CD14-positive monocyte (primary cell): ENCODE measurements at regions not wholly inside any gene's neighbourhood (a gene's known extent, or its start where the extent isn't known, plus 50 kb on each side); places are given as distances from the start of the nearest gene placed in this dataset.

ENCODE experiments used
- DNase-seq, 3 donors: peaks; one replicate each; pipeline ENCODE4 v3.0.0-alpha.2; 2011 to 2022
- H2AFZ ChIP-seq: 2 replicates; pipeline ENCODE4 v1.6.0; 2012; ENCODE audit warnings: mild to moderate bottlenecking, low read depth, low read length, inconsistent platforms; ENCODE audit not compliant: insufficient read depth, poor library complexity, severe bottlenecking
- H3K27ac ChIP-seq, 2 donors: 1 replicate in 1 of 2; 2 replicates in 1 of 2; pipeline ENCODE4 v1.5.1; 2012 to 2013; ENCODE audit warnings: low read length in 2 of 2, control low read depth in 1 of 2, inconsistent platforms in 1 of 2, low read depth in 1 of 2, mild to moderate bottlenecking in 1 of 2
- H3K27me3 ChIP-seq, 2 donors: one replicate each; pipeline versions ENCODE4 v1.6.0 to v1.6.1; 2011 to 2013; ENCODE audit warnings: low read length in 2 of 2; ENCODE audit not compliant: control insufficient read depth in 2 of 2, insufficient read depth in 2 of 2
- H3K36me3 ChIP-seq, 2 donors: replicated peaks in 1 of 2; 1 replicate in 1 of 2; 2 replicates in 1 of 2; pipeline versions ENCODE4 v1.5.1 to v1.6.1; 2012 to 2013; ENCODE audit warnings: low read length in 2 of 2, control low read depth in 1 of 2, inconsistent platforms in 1 of 2, mild to moderate bottlenecking in 1 of 2; ENCODE audit not compliant: insufficient read depth in 2 of 2, control insufficient read depth in 1 of 2
- H3K4me1 ChIP-seq, 2 donors: 1 replicate in 1 of 2; 2 replicates in 1 of 2; pipeline versions ENCODE4 v1.5.1 to v1.6.1; 2012 to 2013; ENCODE audit warnings: low read length in 2 of 2, control low read depth in 1 of 2, inconsistent platforms in 1 of 2, mild to moderate bottlenecking in 1 of 2, moderate library complexity in 1 of 2; ENCODE audit not compliant: insufficient read depth in 2 of 2, control insufficient read depth in 1 of 2
- H3K4me2 ChIP-seq: replicated peaks from 2 replicates; pipeline ENCODE3; 2012; ENCODE audit warnings: low read length, moderate library complexity, mild to moderate bottlenecking; ENCODE audit not compliant: poor library complexity, severe bottlenecking; ENCODE audit errors: extremely low read depth
- H3K4me3 ChIP-seq, 3 experiments: fragments of 200-600 bp in 1 of 3; sonication (generic) in 1 of 3; replicated peaks in 1 of 3; 1 replicate in 2 of 3; 2 replicates in 1 of 3; pipeline ENCODE4 v1.5.1; 2011 to 2013; ENCODE audit warnings: low read length in 3 of 3, mild to moderate bottlenecking in 3 of 3, control low read depth in 2 of 3, low read depth in 2 of 3, inconsistent platforms in 1 of 3, moderate library complexity in 1 of 3
- H3K79me2 ChIP-seq: 2 replicates; pipeline ENCODE4 v1.6.0; 2012; ENCODE audit warnings: mild to moderate bottlenecking, control low read depth, inconsistent platforms, low read length, moderate library complexity; ENCODE audit not compliant: insufficient read depth
- H3K9ac ChIP-seq: 2 replicates; pipeline ENCODE4 v1.6.0; 2017; ENCODE audit warnings: low read length, mild to moderate bottlenecking; ENCODE audit not compliant: insufficient read depth, poor library complexity, severe bottlenecking
- H3K9me3 ChIP-seq, 2 donors: replicated peaks in 1 of 2; 1 replicate in 1 of 2; 2 replicates in 1 of 2; pipeline versions ENCODE4 v1.5.1 to v1.6.1; 2012 to 2013; ENCODE audit warnings: low read length in 2 of 2, control low read depth in 1 of 2; ENCODE audit not compliant: control insufficient read depth in 1 of 2, insufficient read depth in 1 of 2
- H4K20me1 ChIP-seq: 2 replicates; pipeline ENCODE4 v1.6.0; 2012; ENCODE audit warnings: mild to moderate bottlenecking, low read length, control low read depth, moderate library complexity; ENCODE audit not compliant: insufficient read depth
- H3K27ac Mint-ChIP-seq, 7 donors: one replicate each; pipeline ENCODE4 v1.8.0; 2020; ENCODE audit warnings: mild to moderate bottlenecking in 7 of 7, mixed read lengths in 7 of 7, moderate library complexity in 6 of 7, inconsistent platforms in 2 of 7
- H3K27me3 Mint-ChIP-seq, 3 donors: one replicate each; pipeline ENCODE4 v1.8.0; 2021 to 2022; ENCODE audit warnings: low read depth in 3 of 3, mild to moderate bottlenecking in 3 of 3, mixed read lengths in 3 of 3, moderate library complexity in 3 of 3, inconsistent platforms in 1 of 3
- H3K36me3 Mint-ChIP-seq, 2 donors: one replicate each; pipeline ENCODE4 v1.8.0; 2020; ENCODE audit warnings: mixed read lengths in 2 of 2, inconsistent platforms in 1 of 2, mild to moderate bottlenecking in 1 of 2
- H3K4me1 Mint-ChIP-seq: one replicate; pipeline ENCODE4 v1.8.0; 2020; ENCODE audit warnings: mild to moderate bottlenecking, mixed read lengths
- H3K4me3 Mint-ChIP-seq, 2 donors: one replicate each; pipeline ENCODE4 v1.8.0; 2020; ENCODE audit warnings: mild to moderate bottlenecking in 2 of 2, mixed read lengths in 2 of 2, moderate library complexity in 1 of 2
- H3K9me3 Mint-ChIP-seq, 7 donors: one replicate each; pipeline ENCODE4 v1.8.0; 2020 to 2022; ENCODE audit warnings: mixed read lengths in 7 of 7, mild to moderate bottlenecking in 6 of 7, moderate library complexity in 6 of 7, inconsistent platforms in 2 of 7
- WGBS: methylation state at CpG from one replicate; pipeline ENCODE4 v1.1.5; 2013; ENCODE audit warnings: missing lambda C conversion rate; ENCODE audit not compliant: insufficient coverage; 5-methylcytosine and 5-hydroxymethylcytosine counted together
- intact Hi-C, 2 donors: fragments of 100-400 bp; cut with micrococcal nuclease; formaldehyde crosslinking; loops; one replicate each; pipeline versions ENCODE4 v1.15.0 to v1.15.1; 2023
- TF ChIP-seq, protein P1 (sequence below): fragments of 200-600 bp; IDR thresholded peaks from one replicate; pipeline ENCODE4 v1.8.0; 2022; ENCODE audit warnings: antibody characterized with exemption, mild to moderate bottlenecking

DNA sequence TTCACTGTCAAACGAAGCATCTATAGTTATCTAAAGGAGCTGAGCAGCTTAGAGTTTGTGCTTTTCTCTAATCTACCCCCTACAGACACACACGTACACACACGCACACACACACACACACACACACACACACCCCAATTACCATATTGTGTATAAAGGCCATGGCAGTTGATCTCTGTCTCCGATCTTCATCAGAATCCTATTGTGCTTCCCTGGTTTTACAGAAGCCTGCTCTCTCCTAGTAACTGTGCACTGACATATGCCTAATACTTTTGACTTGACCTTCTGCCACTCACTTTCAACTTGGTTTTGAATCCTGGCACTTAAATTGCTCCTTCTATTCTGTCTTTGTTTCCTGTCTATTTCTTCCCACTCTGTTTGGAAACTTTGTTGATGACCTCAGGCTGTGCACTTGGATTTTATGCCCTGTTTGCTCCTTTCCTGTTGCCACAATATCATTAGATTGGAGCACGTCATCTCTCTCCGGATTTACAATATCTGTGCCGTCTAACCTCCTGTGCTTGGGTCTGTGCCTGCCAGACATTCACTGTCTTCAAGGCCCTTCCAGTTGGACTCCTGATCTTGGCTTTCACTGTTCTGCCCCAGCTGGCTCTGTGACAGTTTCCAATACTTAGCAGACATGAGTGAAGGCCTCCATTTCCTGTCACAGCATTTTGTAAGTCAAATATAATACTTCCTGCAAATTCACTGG, 928.1 kb downstream of the FAT4 start:
- H3K4me3 Mint-ChIP-seq: no peak overlapping the region
- H3K27me3 Mint-ChIP-seq: peaks cover 0 to 2% (median 0%) of the 10 kb centered on the region in 3 donors
- DNase-seq: no peak
- Histone ChIP-seq H2AFZ (no peak overlapping the region), H3K9me3 (no peaks in the 10 kb centered on the region), H3K4me1 (no peaks in the 10 kb centered on the region), H3K4me3 (no peak overlapping the region), H3K79me2 (no peaks in the 10 kb centered on the region), H3K4me2 (no peak overlapping the region), H3K27ac (no peak overlapping the region), H3K9ac (no peak overlapping the region), H4K20me1 (no peaks in the 10 kb centered on the region), H3K36me3 (no peaks in the 10 kb centered on the region), H3K27me3 (no peaks in the 10 kb centered on the region)
- 96% methylated on average over 4 of the region's 7 CpGs for WGBS
- TF ChIP-seq, protein P1, sequence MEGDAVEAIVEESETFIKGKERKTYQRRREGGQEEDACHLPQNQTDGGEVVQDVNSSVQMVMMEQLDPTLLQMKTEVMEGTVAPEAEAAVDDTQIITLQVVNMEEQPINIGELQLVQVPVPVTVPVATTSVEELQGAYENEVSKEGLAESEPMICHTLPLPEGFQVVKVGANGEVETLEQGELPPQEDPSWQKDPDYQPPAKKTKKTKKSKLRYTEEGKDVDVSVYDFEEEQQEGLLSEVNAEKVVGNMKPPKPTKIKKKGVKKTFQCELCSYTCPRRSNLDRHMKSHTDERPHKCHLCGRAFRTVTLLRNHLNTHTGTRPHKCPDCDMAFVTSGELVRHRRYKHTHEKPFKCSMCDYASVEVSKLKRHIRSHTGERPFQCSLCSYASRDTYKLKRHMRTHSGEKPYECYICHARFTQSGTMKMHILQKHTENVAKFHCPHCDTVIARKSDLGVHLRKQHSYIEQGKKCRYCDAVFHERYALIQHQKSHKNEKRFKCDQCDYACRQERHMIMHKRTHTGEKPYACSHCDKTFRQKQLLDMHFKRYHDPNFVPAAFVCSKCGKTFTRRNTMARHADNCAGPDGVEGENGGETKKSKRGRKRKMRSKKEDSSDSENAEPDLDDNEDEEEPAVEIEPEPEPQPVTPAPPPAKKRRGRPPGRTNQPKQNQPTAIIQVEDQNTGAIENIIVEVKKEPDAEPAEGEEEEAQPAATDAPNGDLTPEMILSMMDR: no peak
- H3K9me3 Mint-ChIP-seq: peaks cover 0 to 4% (median 0%) of the 10 kb centered on the region in 7 donors
- H3K4me1 Mint-ChIP-seq: no peaks in the 10 kb centered on the region
- H3K27ac Mint-ChIP-seq: no peak overlapping the region
- no peaks in the 10 kb centered on the region for H3K36me3 Mint-ChIP-seq
- intact Hi-C loops: no loop called here

DNA sequence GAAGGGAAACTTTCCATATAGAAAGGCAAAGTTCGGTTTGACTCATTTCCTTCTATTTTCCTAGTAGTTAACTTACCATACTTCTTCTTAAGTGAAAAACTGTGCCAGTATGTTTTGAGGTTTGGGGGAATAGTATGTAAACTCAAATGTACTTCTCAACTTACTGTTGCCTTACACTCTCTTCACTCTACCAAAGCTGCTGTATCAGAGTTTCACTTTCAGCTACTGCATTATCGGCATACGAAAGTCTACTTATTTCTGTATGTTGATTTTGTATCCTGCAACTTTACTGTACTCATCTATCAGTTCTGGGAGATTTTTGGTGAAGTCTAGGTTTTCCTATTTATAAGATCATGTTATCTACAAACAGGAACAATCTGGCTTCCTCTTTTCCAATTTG, 932.7 kb downstream of the FAT4 start:
- no peaks in the 10 kb centered on the region for H3K4me1 ChIP-seq
- no peaks in the 10 kb centered on the region for H3K27me3 ChIP-seq
- Mint-ChIP-seq H3K4me1 (no peaks in the 10 kb centered on the region), H3K27me3 (no peaks in the 10 kb centered on the region), H3K9me3 (peaks cover 0 to 4% (median 0%) of the 10 kb centered on the region in 7 donors), H3K36me3 (no peaks in the 10 kb centered on the region), H3K4me3 (no peak overlapping the region), H3K27ac (no peak overlapping the region)
- H3K79me2 ChIP-seq: no peaks in the 10 kb centered on the region
- no peak overlapping the region for H2AFZ ChIP-seq
- no peaks in the 10 kb centered on the region for H3K9me3 ChIP-seq
- H4K20me1 ChIP-seq: no peaks in the 10 kb centered on the region
- H3K36me3 ChIP-seq: no peaks in the 10 kb centered on the region
- H3K4me2 ChIP-seq: no peak overlapping the region
- no peak for DNase-seq
- TF ChIP-seq, protein P1: no peak
- no peak overlapping the region for H3K27ac ChIP-seq
- H3K4me3 ChIP-seq: no peak overlapping the region
- WGBS: no CpG with 5 or more reads among the region's 3 CpGs
- intact Hi-C loops: no loop called here
- no peak overlapping the region for H3K9ac ChIP-seq
